Neural cell (in vitro differentiated cells): ENCODE measurements at regions not wholly inside any gene's neighbourhood (a gene's known extent, or its start where the extent isn't known, plus 50 kb on each side); places are given as distances from the start of the nearest gene placed in this dataset.

Experiments used
- H2AFZ ChIP-seq: fragments of 200-600, 300-800 bp; sonication (generic), shearing (Covaris generic); 2 replicates; pipeline ENCODE4 v1.6.0; 2014; ENCODE audit warnings: low read depth, mild to moderate bottlenecking, antibody characterized with exemption, low read length, moderate library complexity
- H3F3A ChIP-seq: fragments of 200-600 bp; shearing (Covaris generic); 2 replicates; pipeline ENCODE4 v1.6.1; 2016; ENCODE audit warnings: mild to moderate bottlenecking, moderate library complexity, mixed read lengths, antibody characterized with exemption, low read length; ENCODE audit not compliant: insufficient read depth, poor library complexity, severe bottlenecking
- H3K27ac ChIP-seq: fragments of 200-600, 300-800 bp; sonication (generic), shearing (Covaris generic); 2 replicates; pipeline ENCODE4 v1.5.1; 2014; ENCODE audit warnings: mild to moderate bottlenecking, low read length, moderate library complexity
- H3K27me3 ChIP-seq: fragments of 300-800, 200-600 bp; sonication (generic), shearing (Covaris generic); 2 replicates; pipeline ENCODE4 v1.6.0; 2014; ENCODE audit warnings: mild to moderate bottlenecking, low read depth, low read length, moderate library complexity; ENCODE audit not compliant: insufficient read depth
- H3K36me3 ChIP-seq: fragments of 300-800, 200-600 bp; sonication (generic), shearing (Covaris generic); 2 replicates; pipeline ENCODE4 v1.5.1; 2014; ENCODE audit warnings: mild to moderate bottlenecking, antibody characterized with exemption, low read length, moderate library complexity; ENCODE audit not compliant: insufficient read depth
- H3K4me2 ChIP-seq: fragments of 300-800, 200-600 bp; sonication (generic), shearing (Covaris generic); 2 replicates; pipeline ENCODE4 v1.6.0; 2014; ENCODE audit warnings: mild to moderate bottlenecking, low read length
- H3K4me3 ChIP-seq: fragments of 300-800, 200-600 bp; sonication (generic), shearing (Covaris generic); 2 replicates; pipeline ENCODE4 v1.5.1; 2014; ENCODE audit warnings: mild to moderate bottlenecking, low read length, moderate library complexity
- H3K79me2 ChIP-seq: fragments of 200-600 bp; shearing (Covaris generic); replicated peaks from 2 replicates; pipeline ENCODE4 v1.6.0; 2014; ENCODE audit warnings: mild to moderate bottlenecking, low read length, moderate library complexity; ENCODE audit not compliant: insufficient read depth
- H3K9ac ChIP-seq: fragments of 300-800, 200-600 bp; sonication (generic), shearing (Covaris generic); 2 replicates; pipeline ENCODE4 v1.6.1; 2016; ENCODE audit warnings: mild to moderate bottlenecking, low read length, mixed read lengths
- H3K9me2 ChIP-seq: fragments of 200-600 bp; shearing (Covaris generic); 2 replicates; pipeline ENCODE4 v1.6.1; 2016; ENCODE audit warnings: mild to moderate bottlenecking, low read length, mixed read lengths; ENCODE audit not compliant: insufficient read depth
- H3K9me3 ChIP-seq: fragments of 200-600, 300-800 bp; sonication (generic), shearing (Covaris generic); 2 replicates; pipeline ENCODE4 v1.6.1; 2016; ENCODE audit warnings: mild to moderate bottlenecking, mixed run types, low read length, moderate library complexity, mixed read lengths
- H4K20me1 ChIP-seq: fragments of 200-600 bp; shearing (Covaris generic); 2 replicates; pipeline ENCODE4 v1.6.1; 2016; ENCODE audit warnings: mild to moderate bottlenecking, mixed run types; ENCODE audit not compliant: insufficient read depth
- EP300 ChIP-seq: fragments of 450-650 bp; conservative IDR thresholded peaks from 2 replicates; pipeline ENCODE4 v1.6.1; 2014; ENCODE audit warnings: antibody characterized with exemption, mild to moderate bottlenecking, moderate library complexity; ENCODE audit not compliant: poor library complexity, severe bottlenecking
- EZH2 ChIP-seq: fragments of 200-600, 300-800 bp; shearing (Covaris generic), sonication (generic); IDR thresholded peaks from 2 replicates; pipeline ENCODE4 v1.6.1; 2014; ENCODE audit warnings: antibody characterized with exemption, low read length, borderline replicate concordance, mild to moderate bottlenecking; ENCODE audit not compliant: insufficient read depth, poor library complexity, severe bottlenecking
- MXI1 ChIP-seq: fragments of 450-650 bp; conservative IDR thresholded peaks from 2 replicates; pipeline ENCODE4 v1.6.1; 2014; ENCODE audit warnings: antibody characterized with exemption, mild to moderate bottlenecking; ENCODE audit not compliant: poor library complexity, severe bottlenecking
- POLR2AphosphoS5 ChIP-seq: IDR thresholded peaks from 2 replicates; pipeline ENCODE4 v1.6.1; 2012
- RAD21 ChIP-seq: fragments of 450-650 bp; conservative IDR thresholded peaks from 2 replicates; pipeline ENCODE4 v1.6.1; 2014; ENCODE audit warnings: antibody characterized with exemption, mild to moderate bottlenecking, moderate library complexity
- SMC3 ChIP-seq: fragments of 450-650 bp; conservative IDR thresholded peaks from 2 replicates; pipeline ENCODE4 v1.6.1; 2014; ENCODE audit warnings: antibody characterized with exemption, mild to moderate bottlenecking, moderate library complexity; ENCODE audit not compliant: poor library complexity
- TAF1 ChIP-seq: IDR thresholded peaks from 2 replicates; pipeline ENCODE4 v1.6.1; 2012; ENCODE audit warnings: low read depth
- TF ChIP-seq, protein P1 (sequence below): IDR thresholded peaks from 2 replicates; pipeline ENCODE4 v1.6.1; 2012; ENCODE audit warnings: borderline replicate concordance
- TF ChIP-seq, protein P2 (sequence below): fragments of 450-650 bp; IDR thresholded peaks from 2 replicates; pipeline ENCODE4 v1.5.1; 2014; ENCODE audit warnings: antibody characterized with exemption, mild to moderate bottlenecking, moderate library complexity; ENCODE audit not compliant: poor library complexity, severe bottlenecking

DNA sequence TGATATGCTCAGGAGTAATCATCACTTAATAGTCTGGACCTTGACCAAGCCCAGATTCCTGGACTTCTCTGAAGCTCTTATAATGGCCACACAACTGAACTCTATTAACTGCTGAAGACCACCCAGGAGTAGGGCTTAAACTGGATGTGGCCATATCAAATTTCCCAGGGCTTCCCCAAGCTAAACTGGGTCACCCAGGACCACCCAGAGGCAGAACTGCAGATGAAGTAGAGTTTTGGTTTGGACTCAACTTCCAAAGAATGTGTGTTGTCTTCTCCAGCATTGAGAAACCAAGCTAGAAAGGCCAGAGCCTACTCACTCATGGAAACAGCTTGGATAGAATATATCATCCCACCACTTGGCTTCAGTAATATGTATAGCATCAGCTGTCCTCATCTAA lies 358.2 kb upstream of the MEOX2 start:
- Histone ChIP-seq H3K4me3 (no peak overlapping the region), H2AFZ (no peak overlapping the region), H4K20me1 (no peaks in the 10 kb centered on the region), H3K4me2 (no peak overlapping the region), H3K9me3 (no peaks in the 10 kb centered on the region), H3K27me3 (no peaks in the 10 kb centered on the region), H3K79me2 (no peaks in the 10 kb centered on the region), H3K27ac (no peak overlapping the region), H3K9ac (no peak overlapping the region), H3K36me3 (no peaks in the 10 kb centered on the region), H3F3A (no peaks in the 10 kb centered on the region), H3K9me2 (no peaks in the 10 kb centered on the region)
- TF ChIP-seq RAD21 (no peak), EZH2 (no peak), POLR2AphosphoS5 (no peak), MXI1 (no peak), TAF1 (no peak), EP300 (no peak), SMC3 (no peak)
- TF ChIP-seq, protein P1, sequence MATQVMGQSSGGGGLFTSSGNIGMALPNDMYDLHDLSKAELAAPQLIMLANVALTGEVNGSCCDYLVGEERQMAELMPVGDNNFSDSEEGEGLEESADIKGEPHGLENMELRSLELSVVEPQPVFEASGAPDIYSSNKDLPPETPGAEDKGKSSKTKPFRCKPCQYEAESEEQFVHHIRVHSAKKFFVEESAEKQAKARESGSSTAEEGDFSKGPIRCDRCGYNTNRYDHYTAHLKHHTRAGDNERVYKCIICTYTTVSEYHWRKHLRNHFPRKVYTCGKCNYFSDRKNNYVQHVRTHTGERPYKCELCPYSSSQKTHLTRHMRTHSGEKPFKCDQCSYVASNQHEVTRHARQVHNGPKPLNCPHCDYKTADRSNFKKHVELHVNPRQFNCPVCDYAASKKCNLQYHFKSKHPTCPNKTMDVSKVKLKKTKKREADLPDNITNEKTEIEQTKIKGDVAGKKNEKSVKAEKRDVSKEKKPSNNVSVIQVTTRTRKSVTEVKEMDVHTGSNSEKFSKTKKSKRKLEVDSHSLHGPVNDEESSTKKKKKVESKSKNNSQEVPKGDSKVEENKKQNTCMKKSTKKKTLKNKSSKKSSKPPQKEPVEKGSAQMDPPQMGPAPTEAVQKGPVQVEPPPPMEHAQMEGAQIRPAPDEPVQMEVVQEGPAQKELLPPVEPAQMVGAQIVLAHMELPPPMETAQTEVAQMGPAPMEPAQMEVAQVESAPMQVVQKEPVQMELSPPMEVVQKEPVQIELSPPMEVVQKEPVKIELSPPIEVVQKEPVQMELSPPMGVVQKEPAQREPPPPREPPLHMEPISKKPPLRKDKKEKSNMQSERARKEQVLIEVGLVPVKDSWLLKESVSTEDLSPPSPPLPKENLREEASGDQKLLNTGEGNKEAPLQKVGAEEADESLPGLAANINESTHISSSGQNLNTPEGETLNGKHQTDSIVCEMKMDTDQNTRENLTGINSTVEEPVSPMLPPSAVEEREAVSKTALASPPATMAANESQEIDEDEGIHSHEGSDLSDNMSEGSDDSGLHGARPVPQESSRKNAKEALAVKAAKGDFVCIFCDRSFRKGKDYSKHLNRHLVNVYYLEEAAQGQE = no peak
- TF ChIP-seq, protein P2, sequence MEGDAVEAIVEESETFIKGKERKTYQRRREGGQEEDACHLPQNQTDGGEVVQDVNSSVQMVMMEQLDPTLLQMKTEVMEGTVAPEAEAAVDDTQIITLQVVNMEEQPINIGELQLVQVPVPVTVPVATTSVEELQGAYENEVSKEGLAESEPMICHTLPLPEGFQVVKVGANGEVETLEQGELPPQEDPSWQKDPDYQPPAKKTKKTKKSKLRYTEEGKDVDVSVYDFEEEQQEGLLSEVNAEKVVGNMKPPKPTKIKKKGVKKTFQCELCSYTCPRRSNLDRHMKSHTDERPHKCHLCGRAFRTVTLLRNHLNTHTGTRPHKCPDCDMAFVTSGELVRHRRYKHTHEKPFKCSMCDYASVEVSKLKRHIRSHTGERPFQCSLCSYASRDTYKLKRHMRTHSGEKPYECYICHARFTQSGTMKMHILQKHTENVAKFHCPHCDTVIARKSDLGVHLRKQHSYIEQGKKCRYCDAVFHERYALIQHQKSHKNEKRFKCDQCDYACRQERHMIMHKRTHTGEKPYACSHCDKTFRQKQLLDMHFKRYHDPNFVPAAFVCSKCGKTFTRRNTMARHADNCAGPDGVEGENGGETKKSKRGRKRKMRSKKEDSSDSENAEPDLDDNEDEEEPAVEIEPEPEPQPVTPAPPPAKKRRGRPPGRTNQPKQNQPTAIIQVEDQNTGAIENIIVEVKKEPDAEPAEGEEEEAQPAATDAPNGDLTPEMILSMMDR = no peak

DNA sequence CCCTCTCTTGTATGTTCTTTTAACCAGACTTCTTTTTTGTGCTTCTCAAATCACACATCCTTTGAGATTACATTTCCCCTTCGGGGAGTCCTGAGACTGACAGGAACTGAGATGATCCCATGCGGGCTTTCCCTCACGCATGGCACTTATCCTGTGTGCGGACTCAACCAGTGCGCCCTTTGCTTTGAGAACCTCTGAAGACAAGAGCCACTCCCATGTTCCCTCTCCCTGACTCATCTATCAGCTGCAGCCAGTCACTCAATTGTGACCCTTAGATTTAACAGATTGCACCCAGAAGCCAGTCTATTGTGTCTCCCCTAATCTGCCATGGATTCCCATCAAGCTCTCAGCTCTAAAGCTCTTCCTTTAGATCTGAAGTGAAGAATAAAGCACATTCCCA lies 353.9 kb upstream of the MEOX2 start:
- Histone ChIP-seq H3K9me3 (no peaks in the 10 kb centered on the region), H3F3A (no peaks in the 10 kb centered on the region), H2AFZ (no peak overlapping the region), H3K9me2 (no peaks in the 10 kb centered on the region), H3K27ac (no peak overlapping the region), H4K20me1 (no peaks in the 10 kb centered on the region), H3K9ac (no peak overlapping the region), H3K4me2 (no peak overlapping the region), H3K4me3 (no peak overlapping the region), H3K79me2 (no peaks in the 10 kb centered on the region), H3K36me3 (no peaks in the 10 kb centered on the region), H3K27me3 (no peaks in the 10 kb centered on the region)
- TF ChIP-seq SMC3 = no peak
- no peak for TF ChIP-seq POLR2AphosphoS5
- TF ChIP-seq, protein P2 = no peak
- no peak for TF ChIP-seq MXI1
- TF ChIP-seq EZH2 = no peak
- TF ChIP-seq, protein P1 = no peak
